ENCODE measurements at regions not wholly inside any gene's neighbourhood (a gene's known extent, or its start where the extent isn't known, plus 50 kb on each side); places are given as distances from the start of the nearest gene placed in this dataset.

DNA sequence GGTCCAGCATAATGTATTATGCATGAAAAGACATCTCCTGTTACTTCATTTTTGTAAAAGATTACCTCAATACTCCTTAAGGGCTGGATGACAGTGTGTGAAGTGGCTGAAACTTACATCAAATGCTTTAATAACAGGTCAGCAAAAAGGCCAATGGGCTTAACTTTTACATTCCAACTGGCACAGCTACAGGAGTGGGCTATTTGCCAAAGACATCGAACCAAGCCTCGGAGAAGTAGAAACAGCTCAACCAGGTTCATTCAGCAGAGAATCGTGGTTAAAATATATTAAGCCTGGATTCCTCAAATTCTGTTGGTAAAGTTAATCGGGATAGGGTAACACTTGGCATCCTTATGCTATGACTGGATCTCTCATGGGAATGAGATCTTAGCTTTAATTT lies 639.7 kb downstream of the TRIML1 start:
- Histone ChIP-seq H2BK15ac (ENCODE audit: low read depth, poor library complexity, severe bottlenecking) (no peak overlapping the region), H2BK5ac (ENCODE audit: low read depth, low read length, poor library complexity, severe bottlenecking) (no peak overlapping the region), H3K27me3 (ENCODE audit: control insufficient read depth in 1 of 2, insufficient read depth in 1 of 2, low read length in 2 of 2) (no peaks in the 10 kb centered on the region), H2BK120ac (ENCODE audit: low read depth, low read length) (no peak overlapping the region), H2AK5ac (ENCODE audit: low read length, severe bottlenecking) (no peak overlapping the region), H2BK12ac (ENCODE audit: low read length in 2 of 2) (no peak overlapping the region), H4K91ac (ENCODE audit: low read length) (no peak overlapping the region), H3K9me3 (ENCODE audit: control insufficient read depth, low read length) (no peaks in the 10 kb centered on the region), H3K27ac (ENCODE audit: low read length, poor library complexity, severe bottlenecking) (peak overlapping the region; percentile 90), H3K18ac (ENCODE audit: low read depth in 1 of 2, low read length in 2 of 2) (no peak overlapping the region), H4K8ac (ENCODE audit: low read length) (no peak overlapping the region), H3K4me3 (ENCODE audit: insufficient read depth in 1 of 2, low read depth in 1 of 2, low read length in 2 of 2) (no peak overlapping the region), H3K23ac (ENCODE audit: low read length in 2 of 2) (no peak overlapping the region), H3K4me2 (ENCODE audit: low read length, poor library complexity, severe bottlenecking) (no peak overlapping the region), H3K4me1 (ENCODE audit: control insufficient read depth, insufficient read depth, low read depth, low read length) (peaks cover 5% of the 10 kb centered on the region), H3K14ac (ENCODE audit: low read length in 2 of 2) (no peak overlapping the region), H3K9ac (ENCODE audit: low read length) (no peak overlapping the region), H3K4ac (ENCODE audit: low read depth in 1 of 2, low read length in 2 of 2) (no peak overlapping the region), H3K36me3 (ENCODE audit: control insufficient read depth in 1 of 2, insufficient read depth in 2 of 2, low read depth in 1 of 2, low read length in 2 of 2) (no peaks in the 10 kb centered on the region), H2AFZ (ENCODE audit: low read depth, low read length) (no peak overlapping the region), H3K79me1 (replicated peaks; ENCODE audit: low read length, poor library complexity, severe bottlenecking) (no peaks in the 10 kb centered on the region)
- WGBS, result 46% methylated on average over 4 of the region's 4 CpGs
- peak; percentile 39 for DNase-seq

- Histone ChIP-seq H2AFZ (ENCODE audit: low read depth, low read length) (no peak overlapping the region), H3K36me3 (ENCODE audit: control insufficient read depth in 1 of 2, insufficient read depth in 2 of 2, low read depth in 1 of 2, low read length in 2 of 2) (no peaks in the 10 kb centered on the region), H4K8ac (ENCODE audit: low read length) (no peak overlapping the region), H3K14ac (ENCODE audit: low read length in 2 of 2) (no peak overlapping the region), H3K23ac (ENCODE audit: low read length in 2 of 2) (no peak overlapping the region), H3K4me1 (ENCODE audit: control insufficient read depth, insufficient read depth, low read depth, low read length) (peaks cover 5% of the 10 kb centered on the region), H2BK12ac (ENCODE audit: low read length in 2 of 2) (no peak overlapping the region), H4K91ac (ENCODE audit: low read length) (no peak overlapping the region), H3K27ac (ENCODE audit: low read length, poor library complexity, severe bottlenecking) (peak overlapping the region; percentile 75), H3K4me3 (ENCODE audit: insufficient read depth in 1 of 2, low read depth in 1 of 2, low read length in 2 of 2) (no peak overlapping the region), H3K79me1 (replicated peaks; ENCODE audit: low read length, poor library complexity, severe bottlenecking) (no peaks in the 10 kb centered on the region), H3K9me3 (ENCODE audit: control insufficient read depth, low read length) (no peaks in the 10 kb centered on the region), H3K4ac (ENCODE audit: low read depth in 1 of 2, low read length in 2 of 2) (no peak overlapping the region), H3K9ac (ENCODE audit: low read length) (no peak overlapping the region), H3K4me2 (ENCODE audit: low read length, poor library complexity, severe bottlenecking) (no peak overlapping the region), H2BK15ac (ENCODE audit: low read depth, poor library complexity, severe bottlenecking) (no peak overlapping the region), H3K18ac (ENCODE audit: low read depth in 1 of 2, low read length in 2 of 2) (no peak overlapping the region), H2BK5ac (ENCODE audit: low read depth, low read length, poor library complexity, severe bottlenecking) (peak overlapping the region; percentile 15), H2BK120ac (ENCODE audit: low read depth, low read length) (no peak overlapping the region), H3K27me3 (ENCODE audit: control insufficient read depth in 1 of 2, insufficient read depth in 1 of 2, low read length in 2 of 2) (no peaks in the 10 kb centered on the region), H2AK5ac (ENCODE audit: low read length, severe bottlenecking) (peak overlapping the region; percentile 92)
- DNase-seq, result peak; percentile 28
- 28% methylated on average over 2 of the region's 3 CpGs for WGBS
These were observed 640.3 kb downstream of the TRIML1 start for GRCh38 chr4:188779581-188779980.

- 75% methylated on average over 5 of the region's 5 CpGs for WGBS
- H3K14ac ChIP-seq (ENCODE audit: low read length in 2 of 2), result no peak overlapping the region
These were observed 640.8 kb downstream of the TRIML1 start for GRCh38 chr4:188780028-188780427.

GRCh38 chr4:188780686-188781085 lies 641.4 kb downstream of the TRIML1 start:
- Histone ChIP-seq H2AK5ac (ENCODE audit: low read length, severe bottlenecking) (no peak overlapping the region), H3K14ac (ENCODE audit: low read length in 2 of 2) (no peak overlapping the region), H4K8ac (ENCODE audit: low read length) (no peak overlapping the region), H3K79me1 (replicated peaks; ENCODE audit: low read length, poor library complexity, severe bottlenecking) (no peaks in the 10 kb centered on the region), H3K4me3 (ENCODE audit: insufficient read depth in 1 of 2, low read depth in 1 of 2, low read length in 2 of 2) (no peak overlapping the region), H3K9ac (ENCODE audit: low read length) (no peak overlapping the region), H3K4ac (ENCODE audit: low read depth in 1 of 2, low read length in 2 of 2) (no peak overlapping the region), H3K4me2 (ENCODE audit: low read length, poor library complexity, severe bottlenecking) (no peak overlapping the region), H4K91ac (ENCODE audit: low read length) (no peak overlapping the region), H2BK12ac (ENCODE audit: low read length in 2 of 2) (no peak overlapping the region), H2BK5ac (ENCODE audit: low read depth, low read length, poor library complexity, severe bottlenecking) (peak overlapping the region; percentile 31), H3K27ac (ENCODE audit: low read length, poor library complexity, severe bottlenecking) (no peak overlapping the region), H3K27me3 (ENCODE audit: control insufficient read depth in 1 of 2, insufficient read depth in 1 of 2, low read length in 2 of 2) (no peaks in the 10 kb centered on the region), H3K23ac (ENCODE audit: low read length in 2 of 2) (no peak overlapping the region), H2BK120ac (ENCODE audit: low read depth, low read length) (no peak overlapping the region), H2AFZ (ENCODE audit: low read depth, low read length) (no peak overlapping the region), H3K9me3 (ENCODE audit: control insufficient read depth, low read length) (no peaks in the 10 kb centered on the region), H3K18ac (ENCODE audit: low read depth in 1 of 2, low read length in 2 of 2) (peak overlapping the region; percentile 12 to 52), H3K36me3 (ENCODE audit: control insufficient read depth in 1 of 2, insufficient read depth in 2 of 2, low read depth in 1 of 2, low read length in 2 of 2) (no peaks in the 10 kb centered on the region), H2BK15ac (ENCODE audit: low read depth, poor library complexity, severe bottlenecking) (no peak overlapping the region), H3K4me1 (ENCODE audit: control insufficient read depth, insufficient read depth, low read depth, low read length) (peaks cover 5% of the 10 kb centered on the region)
- 35% methylated on average over 4 of the region's 5 CpGs for WGBS
- peak; percentile 52 for DNase-seq

More at GRCh38 chr4:188780028-188780427, 640.8 kb downstream of the TRIML1 start:
- no peaks in the 10 kb centered on the region for H3K9me3 ChIP-seq (ENCODE audit: control insufficient read depth, low read length)
- no peak overlapping the region for H3K4ac ChIP-seq (ENCODE audit: low read depth in 1 of 2, low read length in 2 of 2)
- no peak overlapping the region for H2AK5ac ChIP-seq (ENCODE audit: low read length, severe bottlenecking)
- H4K91ac ChIP-seq (ENCODE audit: low read length), result no peak overlapping the region
- H2BK5ac ChIP-seq (ENCODE audit: low read depth, low read length, poor library complexity, severe bottlenecking), result no peak overlapping the region
- H3K4me3 ChIP-seq (ENCODE audit: insufficient read depth in 1 of 2, low read depth in 1 of 2, low read length in 2 of 2), result no peak overlapping the region
- H3K27me3 ChIP-seq (ENCODE audit: control insufficient read depth in 1 of 2, insufficient read depth in 1 of 2, low read length in 2 of 2), result no peaks in the 10 kb centered on the region
- no peak overlapping the region for H3K18ac ChIP-seq (ENCODE audit: low read depth in 1 of 2, low read length in 2 of 2)
- H3K79me1 ChIP-seq (replicated peaks; ENCODE audit: low read length, poor library complexity, severe bottlenecking), result no peaks in the 10 kb centered on the region
- H2BK120ac ChIP-seq (ENCODE audit: low read depth, low read length), result no peak overlapping the region
- no peak overlapping the region for H3K9ac ChIP-seq (ENCODE audit: low read length)
- H3K23ac ChIP-seq (ENCODE audit: low read length in 2 of 2), result no peak overlapping the region
- H3K27ac ChIP-seq (ENCODE audit: low read length, poor library complexity, severe bottlenecking), result peak overlapping the region; percentile 45
- no peak overlapping the region for H2AFZ ChIP-seq (ENCODE audit: low read depth, low read length)
- H3K4me1 ChIP-seq (ENCODE audit: control insufficient read depth, insufficient read depth, low read depth, low read length), result peaks cover 5% of the 10 kb centered on the region
- H2BK12ac ChIP-seq (ENCODE audit: low read length in 2 of 2), result no peak overlapping the region
- H2BK15ac ChIP-seq (ENCODE audit: low read depth, poor library complexity, severe bottlenecking), result no peak overlapping the region
- no peak for DNase-seq
- H3K4me2 ChIP-seq (ENCODE audit: low read length, poor library complexity, severe bottlenecking), result no peak overlapping the region
- H3K36me3 ChIP-seq (ENCODE audit: control insufficient read depth in 1 of 2, insufficient read depth in 2 of 2, low read depth in 1 of 2, low read length in 2 of 2), result no peaks in the 10 kb centered on the region
- no peak overlapping the region for H4K8ac ChIP-seq (ENCODE audit: low read length)
